Dedifferentiated amniotic fluid mesenchymal stem cell (primary cell): ENCODE measurements at regions not wholly inside any gene's neighbourhood (a gene's known extent, or its start where the extent isn't known, plus 50 kb on each side); places are given as distances from the start of the nearest gene placed in this dataset.

Source experiments
- DNase-seq: peaks from one replicate; pipeline ENCODE4 v3.0.0-alpha.2; 2016; ENCODE audit errors: extremely low spot score

- DNase-seq: peak; percentile 34
Measured at GRCh38 chr14:83196236-83196635, 1662.6 kb upstream of the SEL1L start.

GRCh38 chr14:83197271-83197670 lies 1663.6 kb upstream of the SEL1L start:
- DNase-seq: no peak

DNA sequence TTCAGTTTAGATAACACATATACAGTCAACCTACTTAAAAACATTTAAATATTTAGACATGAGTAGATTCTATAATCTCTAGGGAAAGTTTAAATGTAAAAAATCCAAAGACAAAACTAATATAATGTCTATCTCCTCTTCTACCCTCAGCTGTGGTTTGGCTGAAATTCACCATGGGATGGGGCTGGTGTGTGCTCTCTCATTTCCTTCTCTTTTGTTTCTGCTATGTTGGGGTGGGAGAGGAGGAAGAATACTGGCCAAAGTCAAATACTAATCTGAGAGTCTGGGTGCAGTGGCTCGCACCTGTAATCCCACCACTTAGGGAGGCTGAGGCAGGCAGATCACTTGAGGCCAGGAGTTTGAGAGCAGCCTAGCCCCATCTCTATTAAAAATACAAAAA lies 1673.9 kb upstream of the SEL1L start:
- no peak for DNase-seq

- no peak for DNase-seq
Measured at GRCh38 chr14:83208341-83208740, 1674.7 kb upstream of the SEL1L start.

DNA sequence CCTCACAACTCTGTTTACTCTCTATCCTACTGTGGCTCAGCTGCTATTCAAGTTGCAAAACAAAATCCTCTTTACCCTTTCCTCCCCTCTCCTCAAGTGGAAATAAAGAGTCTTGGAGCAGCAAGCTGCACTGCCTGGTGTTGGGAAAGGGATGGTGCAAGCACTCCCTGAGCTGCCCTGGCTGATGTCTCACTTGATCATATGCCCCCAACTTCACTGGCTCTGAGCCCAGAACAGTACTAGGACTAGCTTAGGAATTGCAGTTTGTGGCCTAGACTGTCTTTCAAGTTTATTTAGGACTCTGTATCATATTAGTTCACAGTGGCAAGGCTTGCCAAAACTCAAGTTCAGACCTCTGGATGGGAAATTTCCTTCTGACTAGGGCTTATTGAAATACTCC lies 1683.8 kb upstream of the SEL1L start:
- DNase-seq: peak; percentile 76

DNA sequence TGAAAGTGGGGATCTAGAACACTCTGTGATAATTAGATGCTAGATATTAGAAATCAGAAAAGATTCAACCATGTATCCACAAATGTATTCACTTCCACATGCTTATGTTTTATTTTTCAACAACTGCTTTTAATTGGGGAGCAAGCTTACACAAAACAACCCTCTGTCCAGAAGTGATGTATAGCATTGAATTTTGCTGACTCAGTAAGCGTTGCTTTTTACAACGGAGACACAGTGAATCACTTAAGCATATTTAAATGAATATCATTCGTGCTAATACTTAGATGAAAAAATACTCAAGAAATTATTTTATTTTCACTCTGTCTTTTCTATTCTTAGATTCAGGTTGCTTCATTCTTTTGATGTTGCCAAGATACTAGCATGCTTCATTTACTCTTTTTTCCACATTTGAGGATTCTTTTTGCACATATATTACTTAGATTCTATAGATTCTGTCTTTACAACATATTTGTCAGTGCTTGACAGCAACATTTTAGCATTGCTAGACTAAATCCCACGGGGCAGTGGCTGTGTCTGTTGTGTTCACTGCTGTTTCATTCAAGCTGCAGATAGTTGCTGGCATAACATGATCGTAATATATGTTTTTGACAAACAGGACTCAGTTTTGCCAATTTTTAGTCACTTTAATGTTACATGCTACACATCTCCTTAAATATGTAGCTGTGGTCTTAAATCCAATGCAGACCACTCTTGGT lies 1714.4 kb upstream of the SEL1L start:
- no peak for DNase-seq

- no peak for DNase-seq
Measured at GRCh38 chr14:83251402-83251801, 1717.7 kb upstream of the SEL1L start.

- no peak for DNase-seq
Measured at GRCh38 chr14:83253870-83254269, 1720.2 kb upstream of the SEL1L start.

GRCh38 chr14:83255015-83255726 lies 1721.5 kb upstream of the SEL1L start:
- DNase-seq: no peak

GRCh38 chr14:83255727-83256090 lies 1722.1 kb upstream of the SEL1L start:
- DNase-seq: no peak

GRCh38 chr14:83257466-83258439 lies 1724.1 kb upstream of the SEL1L start:
- DNase-seq: no peak

- no peak for DNase-seq
Measured at GRCh38 chr14:83260751-83261150, 1727.1 kb upstream of the SEL1L start.

- no peak for DNase-seq
Measured at GRCh38 chr14:83269583-83269982, 1735.9 kb upstream of the SEL1L start.

- no peak for DNase-seq
Measured at GRCh38 chr14:83271663-83272062, 1738.0 kb upstream of the SEL1L start.

GRCh38 chr14:83280719-83281118 lies 1747.1 kb upstream of the SEL1L start:
- DNase-seq: no peak

DNA sequence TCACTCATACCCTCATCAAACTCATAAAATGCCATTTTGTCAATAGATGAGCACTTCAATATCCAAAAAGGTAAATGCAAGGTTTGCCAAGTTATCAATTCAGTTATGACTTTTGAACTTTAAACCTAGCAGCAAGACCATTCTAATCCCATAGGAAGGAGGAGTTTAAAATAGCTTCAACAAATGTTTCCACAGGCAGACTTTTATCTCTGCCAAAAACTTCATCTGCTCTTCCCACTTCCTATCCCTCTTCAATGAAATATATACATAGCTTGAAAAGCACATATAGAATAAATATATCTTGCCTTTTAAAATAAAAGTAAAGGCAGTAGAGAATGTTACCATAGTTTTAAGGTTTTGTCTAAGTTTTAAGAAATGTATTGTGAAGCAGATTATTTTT lies 1749.1 kb upstream of the SEL1L start:
- no peak for DNase-seq

- no peak for DNase-seq
Measured at GRCh38 chr14:83287300-83287699, 1753.6 kb upstream of the SEL1L start.

DNA sequence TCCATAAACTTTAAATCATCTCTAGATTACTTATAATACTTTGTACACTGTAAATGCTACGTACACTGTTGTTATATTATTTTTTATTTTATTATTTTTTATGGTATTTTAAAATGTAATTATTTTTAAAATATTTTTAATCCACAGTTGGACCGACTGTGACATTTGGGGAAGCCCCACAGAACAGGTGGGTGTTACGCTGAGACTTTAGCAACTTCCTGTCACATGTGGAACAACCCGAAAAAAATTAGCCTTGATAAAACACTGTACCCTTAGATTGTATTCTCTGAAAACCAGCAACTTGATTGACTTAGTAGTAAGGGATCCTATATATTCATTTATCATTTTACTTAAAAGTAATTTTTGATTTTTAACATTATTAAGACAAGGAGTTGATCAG lies 1755.7 kb upstream of the SEL1L start:
- DNase-seq: no peak

GRCh38 chr14:83289896-83290295 lies 1756.2 kb upstream of the SEL1L start:
- peak; percentile 34 for DNase-seq

- no peak for DNase-seq
Measured at GRCh38 chr14:83290447-83290846, 1756.8 kb upstream of the SEL1L start.

DNA sequence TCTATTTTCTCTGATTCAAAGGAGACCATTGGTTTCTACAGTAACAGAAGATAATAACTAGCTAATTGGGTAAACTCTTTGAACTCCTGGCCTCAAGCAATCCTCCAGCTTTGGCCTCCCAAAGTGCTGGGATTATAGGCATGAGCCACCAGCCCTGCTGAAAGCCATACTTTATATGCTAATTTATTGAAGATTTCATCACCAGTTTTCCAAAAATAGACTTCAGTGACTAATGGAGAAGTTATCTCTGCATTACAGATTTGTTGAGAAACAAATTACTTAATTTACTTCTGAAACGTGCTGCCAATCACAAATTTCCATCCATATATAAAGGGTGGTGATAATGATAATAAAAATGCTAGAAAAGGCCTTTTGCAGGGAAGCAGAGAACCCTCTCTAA lies 1758.1 kb upstream of the SEL1L start:
- DNase-seq: no peak

- peak; percentile 31 for DNase-seq
Measured at GRCh38 chr14:83294941-83295340, 1761.3 kb upstream of the SEL1L start.
